ENCODE measurements at regions not wholly inside any gene's neighbourhood (a gene's known extent, or its start where the extent isn't known, plus 50 kb on each side); places are given as distances from the start of the nearest gene placed in this dataset.
"Not testable (repeated sequence)": the region's sequence is repeated elsewhere in the genome, so short reads cannot be mapped to it uniquely, and the experiment has no call there.

GRCh38 chr17:83026921-83027320 lies 52.5 kb upstream of the METRNL start:
- TF ChIP-seq CTCF (optimal IDR thresholded peaks at IDR 0.05 in 1 of 3, IDR thresholded peaks at IDR 0.05 in 1 of 3, conservative IDR thresholded peaks at IDR 0.05 in 1 of 3; ENCODE audit: extremely low read depth in 1 of 3, insufficient read depth in 2 of 3, low read length in 3 of 3); EZH2 (IDR thresholded peaks at IDR 0.05; ENCODE audit: low read length): not testable (repeated sequence)
